B cell (primary cell): ENCODE measurements at regions not wholly inside any gene's neighbourhood (a gene's known extent, or its start where the extent isn't known, plus 50 kb on each side); places are given as distances from the start of the nearest gene placed in this dataset.

Source experiments
- ATAC-seq: fragments of 200-7000 bp; cut with Tn5 transposase; one replicate; pipeline ENCODE4 v1.10.0; 2021; ENCODE audit warnings: low read depth, mild to moderate bottlenecking, moderate number of reproducible peaks, moderate library complexity
- CTCF ChIA-PET: fragments of 350-600 bp; sonication (Branson Sonifier 250); formaldehyde crosslinking; loops from one replicate; lab custom pipeline; 2021; ENCODE audit warnings: antibody characterized with exemption, inconsistent platforms; lab: Charles Lee
- POLR2A ChIA-PET: fragments of 350-600 bp; sonication (Branson Sonifier 250); formaldehyde crosslinking; loops from one replicate; lab custom pipeline; 2021; ENCODE audit warnings: antibody characterized with exemption; lab: Charles Lee
- DNase-seq: peaks from one replicate; pipeline ENCODE4 v3.0.0; 2013
- H2AFZ ChIP-seq: 2 replicates; pipeline ENCODE4 v1.6.1; 2012; ENCODE audit warnings: mild to moderate bottlenecking, low read depth, low read length; ENCODE audit not compliant: insufficient read depth, poor library complexity, severe bottlenecking
- H3K27ac ChIP-seq, 2 donors: 1 replicate in 1 of 2; 2 replicates in 1 of 2; pipeline ENCODE4 v1.5.1; 2012 to 2013; ENCODE audit warnings: low read length in 2 of 2, mild to moderate bottlenecking in 2 of 2, moderate library complexity in 1 of 2
- H3K27me3 ChIP-seq, 4 experiments: fragments of 200-600 bp in 1 of 4; sonication (generic) in 1 of 4; replicated peaks in 1 of 4; 1 replicate in 2 of 4; 2 replicates in 2 of 4; pipeline versions ENCODE4 v1.6.1 to v1.7.0; 2013 to 2016; ENCODE audit warnings: low read length in 3 of 4, mild to moderate bottlenecking in 2 of 4, mixed read lengths in 1 of 4, moderate library complexity in 1 of 4; ENCODE audit not compliant: insufficient read depth in 4 of 4, control insufficient read depth in 3 of 4; ENCODE audit errors: control extremely low read depth in 1 of 4
- H3K36me3 ChIP-seq, 2 experiments: replicated peaks in 1 of 2; 1 replicate in 1 of 2; 2 replicates in 1 of 2; pipeline versions ENCODE4 v1.6.1 to v1.7.1; 2013; ENCODE audit warnings: low read length in 1 of 2; ENCODE audit not compliant: insufficient read depth in 2 of 2, control insufficient read depth in 1 of 2; ENCODE audit errors: control extremely low read depth in 1 of 2, extremely low read depth in 1 of 2
- H3K4me1 ChIP-seq, 2 donors: fragments of 200-600 bp in 1 of 2; sonication (generic) in 1 of 2; 1 replicate in 1 of 2; 2 replicates in 1 of 2; pipeline versions ENCODE4 v1.5.1 to v1.6.1; 2013 to 2017; ENCODE audit warnings: low read length in 2 of 2; ENCODE audit not compliant: control insufficient read depth in 2 of 2, insufficient read depth in 2 of 2
- H3K4me2 ChIP-seq: replicated peaks from 2 replicates; pipeline ENCODE3; 2012; ENCODE audit warnings: mild to moderate bottlenecking, low read depth, low read length; ENCODE audit not compliant: poor library complexity, severe bottlenecking
- H3K4me3 ChIP-seq, 5 experiments: fragments of 200-600 bp in 1 of 5; sonication (generic) in 1 of 5; 1 replicate in 3 of 5; 2 replicates in 2 of 5; pipeline versions ENCODE4 v1.5.1 to v1.7.0; 2011 to 2016; ENCODE audit warnings: low read length in 4 of 5, mild to moderate bottlenecking in 4 of 5, low read depth in 2 of 5, control low read depth in 1 of 5, moderate library complexity in 1 of 5; ENCODE audit not compliant: insufficient read depth in 1 of 5; ENCODE audit errors: control extremely low read depth in 1 of 5, extremely low read depth in 1 of 5
- H3K79me2 ChIP-seq: fragments of 200-600 bp; sonication (generic); one replicate; pipeline ENCODE4 v1.6.0; 2016; ENCODE audit warnings: low read length; ENCODE audit not compliant: control insufficient read depth, insufficient read depth
- H3K9ac ChIP-seq: fragments of 200-600 bp; sonication (generic); 2 replicates; pipeline ENCODE4 v1.6.1; 2017; ENCODE audit warnings: mild to moderate bottlenecking, low read length, moderate library complexity
- H3K9me3 ChIP-seq, 3 donors: one replicate each; pipeline versions ENCODE4 v1.6.1 to v1.7.1; 2013; ENCODE audit warnings: low read length in 2 of 3; ENCODE audit not compliant: control insufficient read depth in 2 of 3, insufficient read depth in 1 of 3; ENCODE audit errors: control extremely low read depth in 1 of 3
- H4K20me1 ChIP-seq: 2 replicates; pipeline ENCODE4 v1.6.0; 2012; ENCODE audit warnings: mild to moderate bottlenecking, low read length; ENCODE audit not compliant: insufficient read depth, control insufficient read depth, poor library complexity, severe bottlenecking
- H3K27ac Mint-ChIP-seq: one replicate; pipeline ENCODE4 v1.8.0; 2021; ENCODE audit warnings: mixed read lengths
- H3K27me3 Mint-ChIP-seq: one replicate; pipeline ENCODE4 v1.8.0; 2021; ENCODE audit warnings: mixed read lengths
- H3K4me1 Mint-ChIP-seq: one replicate; pipeline ENCODE4 v1.8.0; 2021; ENCODE audit warnings: mixed read lengths
- H3K4me3 Mint-ChIP-seq: one replicate; pipeline ENCODE4 v1.8.0; 2021; ENCODE audit warnings: mixed read lengths
- H3K9me3 Mint-ChIP-seq: one replicate; pipeline ENCODE4 v1.8.0; 2022; ENCODE audit warnings: mixed read lengths; ENCODE audit not compliant: insufficient read depth
- EZH2 ChIP-seq: IDR thresholded peaks from 2 replicates; pipeline ENCODE4 v1.6.1; 2012; ENCODE audit warnings: borderline replicate concordance, low read depth, mild to moderate bottlenecking, moderate library complexity, low read length; ENCODE audit not compliant: insufficient read depth, poor library complexity, severe bottlenecking
- WGBS: methylation state at CpG from one replicate; pipeline ENCODE4 v1.1.5; 2013; ENCODE audit warnings: missing lambda C conversion rate; ENCODE audit not compliant: insufficient coverage; 5-methylcytosine and 5-hydroxymethylcytosine counted together
- intact Hi-C: fragments of 100-400 bp; cut with micrococcal nuclease; formaldehyde crosslinking; loops from one replicate; pipeline ENCODE4 v1.10.0; 2022
- TF ChIP-seq, protein P1 (sequence below): fragments of 200-600 bp; IDR thresholded peaks from one replicate; pipeline ENCODE4 v1.8.0; 2022; ENCODE audit warnings: antibody characterized with exemption, mild to moderate bottlenecking

DNA sequence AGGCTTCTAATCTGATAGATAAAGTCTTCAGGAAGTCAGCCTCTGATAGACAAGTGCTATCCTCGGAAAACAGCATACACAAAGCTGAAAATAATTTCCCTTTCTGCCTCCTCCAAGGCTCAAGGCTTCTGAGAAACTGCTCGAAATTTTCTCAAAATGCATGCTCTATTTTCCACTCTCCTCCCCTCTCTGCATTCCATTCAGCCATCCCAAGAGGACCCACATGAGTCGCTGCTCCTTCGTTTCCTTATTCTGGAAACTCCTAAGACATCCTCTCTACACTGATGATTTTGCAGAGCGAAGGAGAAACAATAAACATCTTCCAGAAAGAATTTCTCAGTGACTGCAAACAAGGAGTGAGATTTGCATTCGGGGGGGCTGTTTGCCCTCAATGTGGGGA lies 92.2 kb upstream of the SFSWAP start:
- Histone ChIP-seq H3K9ac (no peak overlapping the region), H4K20me1 (no peaks in the 10 kb centered on the region), H2AFZ (no peak overlapping the region), H3K36me3 (no peaks in the 10 kb centered on the region), H3K79me2 (no peaks in the 10 kb centered on the region), H3K27ac (no peak overlapping the region), H3K27me3 (peaks cover 0 to 15% (median 0%) of the 10 kb centered on the region in 4 experiments), H3K4me2 (no peak overlapping the region), H3K4me1 (no peaks in the 10 kb centered on the region), H3K4me3 (no peak overlapping the region), H3K9me3 (peaks cover 0 to 2% (median 0%) of the 10 kb centered on the region in 3 donors)
- CTCF ChIA-PET: no interaction called here
- DNase-seq (no peak), ATAC-seq (no peak)
- H3K27ac Mint-ChIP-seq: no peak overlapping the region
- H3K9me3 Mint-ChIP-seq: no peaks in the 10 kb centered on the region
- no peaks in the 10 kb centered on the region for H3K4me1 Mint-ChIP-seq
- POLR2A ChIA-PET: no interaction called here
- no peak overlapping the region for H3K4me3 Mint-ChIP-seq
- H3K27me3 Mint-ChIP-seq: peaks cover 8% of the 10 kb centered on the region
- intact Hi-C loops: no loop called here
- TF ChIP-seq, protein P1, sequence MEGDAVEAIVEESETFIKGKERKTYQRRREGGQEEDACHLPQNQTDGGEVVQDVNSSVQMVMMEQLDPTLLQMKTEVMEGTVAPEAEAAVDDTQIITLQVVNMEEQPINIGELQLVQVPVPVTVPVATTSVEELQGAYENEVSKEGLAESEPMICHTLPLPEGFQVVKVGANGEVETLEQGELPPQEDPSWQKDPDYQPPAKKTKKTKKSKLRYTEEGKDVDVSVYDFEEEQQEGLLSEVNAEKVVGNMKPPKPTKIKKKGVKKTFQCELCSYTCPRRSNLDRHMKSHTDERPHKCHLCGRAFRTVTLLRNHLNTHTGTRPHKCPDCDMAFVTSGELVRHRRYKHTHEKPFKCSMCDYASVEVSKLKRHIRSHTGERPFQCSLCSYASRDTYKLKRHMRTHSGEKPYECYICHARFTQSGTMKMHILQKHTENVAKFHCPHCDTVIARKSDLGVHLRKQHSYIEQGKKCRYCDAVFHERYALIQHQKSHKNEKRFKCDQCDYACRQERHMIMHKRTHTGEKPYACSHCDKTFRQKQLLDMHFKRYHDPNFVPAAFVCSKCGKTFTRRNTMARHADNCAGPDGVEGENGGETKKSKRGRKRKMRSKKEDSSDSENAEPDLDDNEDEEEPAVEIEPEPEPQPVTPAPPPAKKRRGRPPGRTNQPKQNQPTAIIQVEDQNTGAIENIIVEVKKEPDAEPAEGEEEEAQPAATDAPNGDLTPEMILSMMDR: no peak
- TF ChIP-seq EZH2: no peak
- 74% methylated on average over 4 of the region's 6 CpGs for WGBS

DNA sequence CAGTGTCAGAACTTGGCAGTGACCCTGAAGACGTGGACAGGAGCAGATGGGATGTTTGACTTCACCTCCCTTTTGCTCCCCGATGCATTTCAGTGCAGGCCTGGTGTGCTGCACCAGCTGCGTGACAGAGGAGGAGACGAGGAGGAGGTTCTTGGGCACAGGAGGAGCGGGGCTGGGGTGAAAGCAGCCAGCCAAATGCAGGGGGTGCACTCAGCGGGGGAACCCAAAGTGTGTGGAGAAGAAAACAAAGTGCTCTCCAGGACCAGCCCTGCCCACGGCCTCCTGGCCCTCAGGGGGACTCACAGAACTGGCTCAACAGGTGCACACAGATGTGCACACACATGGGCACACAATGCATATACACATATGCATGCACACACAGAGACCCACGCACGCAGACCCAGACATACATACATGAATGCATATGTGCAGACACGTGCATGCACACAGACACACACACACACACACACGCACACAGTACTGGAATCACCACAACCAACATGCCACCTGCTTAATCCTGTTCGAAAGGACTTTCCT lies 91.7 kb upstream of the SFSWAP start:
- Histone ChIP-seq H3K27me3 (peaks cover 0 to 15% (median 0%) of the 10 kb centered on the region in 4 experiments), H3K4me1 (no peaks in the 10 kb centered on the region), H3K4me3 (no peak overlapping the region), H3K79me2 (no peaks in the 10 kb centered on the region), H3K9ac (no peak overlapping the region), H3K9me3 (peaks cover 0 to 4% (median 0%) of the 10 kb centered on the region in 3 donors), H3K4me2 (no peak overlapping the region), H3K27ac (no peak overlapping the region), H4K20me1 (no peaks in the 10 kb centered on the region), H3K36me3 (no peaks in the 10 kb centered on the region), H2AFZ (no peak overlapping the region)
- WGBS: 66% methylated on average over 11 of the region's 12 CpGs
- intact Hi-C loops: no loop called here
- DNase-seq (no peak), ATAC-seq (no peak)
- no peak overlapping the region for H3K27ac Mint-ChIP-seq
- ChIA-PET CTCF (no interaction called here), POLR2A (no interaction called here)
- H3K4me3 Mint-ChIP-seq: no peak overlapping the region
- H3K27me3 Mint-ChIP-seq: peaks cover 8% of the 10 kb centered on the region
- H3K9me3 Mint-ChIP-seq: no peaks in the 10 kb centered on the region
- TF ChIP-seq EZH2: no peak
- TF ChIP-seq, protein P1: no peak
- no peaks in the 10 kb centered on the region for H3K4me1 Mint-ChIP-seq
